ENCODE measurements at regions not wholly inside any gene's neighbourhood (a gene's known extent, or its start where the extent isn't known, plus 50 kb on each side); places are given as distances from the start of the nearest gene placed in this dataset.
"Not testable (repeated sequence)": the region's sequence is repeated elsewhere in the genome, so short reads cannot be mapped to it uniquely, and the experiment has no call there.

DNA sequence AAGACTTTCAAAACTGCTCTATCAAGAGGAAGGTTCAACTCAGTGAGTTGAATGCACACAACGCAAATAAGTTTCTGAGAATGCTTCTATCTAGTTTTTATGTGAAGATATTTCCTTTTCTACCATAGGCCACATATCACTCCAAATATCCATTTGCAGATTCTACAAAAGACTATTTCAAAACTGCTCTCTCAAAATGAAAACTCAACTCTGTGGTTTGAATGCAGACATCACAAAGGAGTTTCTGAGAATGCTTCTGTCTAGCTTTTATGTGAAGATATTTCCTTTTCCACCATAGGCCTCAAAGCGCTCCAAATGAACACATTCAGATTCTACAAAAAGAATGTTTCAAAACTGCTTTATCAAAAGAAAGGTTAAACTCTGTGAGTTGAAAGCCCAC lies 1093.1 kb upstream of the DEFB115 start:
- not testable (repeated sequence) for DNase-seq

DNA sequence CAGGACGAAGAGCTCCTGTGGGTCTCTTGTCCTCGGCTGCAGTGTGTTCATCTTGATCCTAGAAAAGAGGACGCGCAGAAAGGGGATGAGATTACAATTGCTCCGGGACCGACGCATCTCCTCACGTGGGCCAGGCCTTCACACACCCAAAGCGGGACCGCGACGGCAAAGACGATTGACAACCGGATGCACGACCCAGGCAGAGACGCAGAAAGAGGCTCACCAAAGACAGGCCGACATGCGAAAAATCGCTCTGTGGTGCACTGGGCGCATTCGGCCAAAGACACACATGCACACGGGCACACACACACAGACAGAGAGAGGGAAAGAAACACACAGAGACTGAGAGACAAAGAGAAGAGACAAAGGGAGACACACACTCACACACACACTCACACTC lies 1089.9 kb upstream of the DEFB115 start:
- no peak for DNase-seq

GRCh38 chr20:30168025-30168799 lies 1089.3 kb upstream of the DEFB115 start:
- DNase-seq: peak in 1 of 4 experiments; percentile 8

GRCh38 chr20:30168800-30169138 lies 1088.7 kb upstream of the DEFB115 start:
- DNase-seq: no peak

GRCh38 chr20:30175681-30176080 lies 1081.8 kb upstream of the DEFB115 start:
- DNase-seq: no peak

GRCh38 chr20:30183124-30183523 lies 1074.3 kb upstream of the DEFB115 start:
- DNase-seq: not testable (repeated sequence)

DNA sequence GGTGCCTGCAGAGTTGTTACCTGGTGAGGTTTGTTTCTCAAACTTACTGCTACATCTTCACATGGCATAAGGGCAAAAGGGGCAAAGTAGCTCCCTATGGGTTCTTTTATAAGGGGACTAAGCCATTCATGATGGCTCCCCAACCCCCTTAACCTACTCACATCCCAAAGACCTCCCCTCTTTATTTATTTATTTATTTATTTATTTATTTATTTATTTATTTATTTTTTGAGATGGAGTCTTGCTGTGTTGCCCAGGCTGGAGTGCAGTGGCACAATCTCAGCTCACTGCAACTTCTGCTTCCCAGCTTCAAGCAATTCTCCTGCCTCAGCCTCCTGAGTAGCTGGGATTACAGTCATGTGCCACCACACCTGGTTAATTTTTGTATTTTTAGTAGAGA lies 1065.7 kb upstream of the DEFB115 start:
- not testable (repeated sequence) for DNase-seq

- not testable (repeated sequence) for DNase-seq
Observed at GRCh38 chr20:30234477-30234876, 1023.0 kb upstream of the DEFB115 start.

- DNase-seq: not testable (repeated sequence)
Observed at GRCh38 chr20:30275073-30275472, 982.4 kb upstream of the DEFB115 start.

DNA sequence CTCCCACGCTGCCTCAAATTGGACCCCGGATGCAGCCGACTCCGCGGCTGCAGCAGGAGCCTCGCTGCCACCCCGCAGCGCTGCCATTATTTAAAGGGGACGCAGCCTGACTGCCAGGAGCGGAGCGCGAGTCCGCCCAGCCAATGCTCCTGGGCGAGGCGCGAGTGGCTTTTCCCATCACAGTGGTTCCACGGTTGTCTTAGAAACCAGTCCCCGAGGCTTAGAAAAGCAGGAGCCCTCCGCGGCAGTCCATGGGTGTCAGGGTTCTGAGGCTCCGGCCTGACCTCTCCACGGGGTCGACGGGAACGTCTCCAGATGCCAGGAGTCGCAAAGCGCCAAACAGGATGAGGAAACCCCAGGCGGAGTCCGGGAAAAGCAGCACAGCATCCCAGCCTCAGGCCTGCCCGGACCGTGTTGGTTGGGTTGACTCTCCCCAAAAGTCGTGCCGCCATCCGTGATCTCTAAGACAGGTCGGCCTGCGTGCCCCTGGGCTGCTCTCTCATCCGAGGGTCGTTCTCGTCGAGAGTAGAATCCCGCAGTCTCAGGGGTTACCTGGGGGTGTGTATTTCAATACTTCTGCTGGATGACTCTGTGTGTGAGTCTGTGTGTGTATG lies 975.8 kb upstream of the DEFB115 start:
- no peak for DNase-seq

DNA sequence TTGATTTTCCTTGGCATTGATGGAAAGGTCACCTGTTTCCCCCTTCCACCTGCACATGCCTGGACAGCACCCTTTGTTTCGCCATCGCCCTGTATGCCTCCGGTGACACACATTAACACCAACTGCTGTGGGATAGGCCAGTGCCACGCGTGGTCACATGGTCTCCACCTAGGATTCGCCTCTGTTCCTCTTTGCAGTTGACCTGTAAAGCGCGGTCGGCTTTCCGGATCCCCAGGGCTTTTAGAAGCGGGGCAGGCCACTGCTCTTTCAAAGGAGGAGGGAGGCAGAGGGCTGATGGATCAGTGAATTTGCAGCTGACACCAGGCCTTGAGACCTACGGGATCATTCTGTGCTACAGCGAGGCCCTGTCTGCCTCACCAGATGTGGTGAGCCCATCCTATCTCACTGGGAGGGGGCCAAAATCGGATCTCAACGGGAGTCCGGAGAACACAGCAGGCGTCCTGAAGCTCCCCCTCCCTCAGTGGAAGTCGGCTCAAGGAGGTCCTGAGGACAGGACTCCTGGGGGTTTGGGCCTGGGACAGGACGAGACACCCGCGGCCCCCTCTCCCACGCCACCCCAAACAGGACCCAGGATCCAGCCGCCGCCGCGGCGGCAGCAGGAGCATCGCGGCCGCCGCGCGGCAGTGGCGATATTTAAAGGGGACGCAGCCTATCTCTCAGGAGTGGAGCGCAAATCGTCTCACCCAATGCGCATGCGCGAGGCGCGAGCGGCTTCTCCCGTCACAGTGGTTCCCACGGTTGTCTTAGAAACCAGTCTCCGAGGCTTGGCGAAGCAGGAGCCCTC lies 973.8 kb upstream of the DEFB115 start:
- peak; percentile 59 to 74 (median 69) for DNase-seq

DNA sequence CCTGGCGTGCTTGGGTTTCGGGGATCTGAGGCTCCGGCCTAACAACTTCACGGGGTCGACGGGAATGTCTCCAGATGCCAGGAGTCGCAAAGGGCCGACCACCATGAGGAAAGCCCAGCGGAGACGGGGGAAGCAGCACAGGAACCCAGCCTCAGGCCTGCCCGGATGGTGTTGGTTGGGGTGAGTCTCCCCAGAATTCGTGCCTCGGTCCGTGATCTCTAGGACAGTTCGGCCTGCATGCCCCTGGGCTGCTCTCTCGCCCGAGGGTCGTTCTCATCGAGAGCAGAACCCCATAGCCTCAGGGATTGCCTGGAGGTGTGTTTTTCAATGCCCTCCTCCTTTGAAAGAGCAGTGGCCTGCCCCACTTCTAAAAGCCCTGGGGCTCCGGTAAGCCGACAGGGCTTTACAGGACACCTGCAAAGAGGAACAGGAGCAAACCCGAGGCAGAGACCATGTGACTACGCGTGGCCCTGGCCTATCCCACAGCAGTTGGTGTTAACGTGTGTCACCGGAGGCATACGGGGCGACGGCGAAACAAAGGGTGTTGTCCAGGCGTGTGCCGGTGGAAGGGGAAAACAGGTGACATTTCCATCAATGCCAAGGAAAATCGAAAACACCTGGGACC lies 973.1 kb upstream of the DEFB115 start:
- no peak for DNase-seq

DNA sequence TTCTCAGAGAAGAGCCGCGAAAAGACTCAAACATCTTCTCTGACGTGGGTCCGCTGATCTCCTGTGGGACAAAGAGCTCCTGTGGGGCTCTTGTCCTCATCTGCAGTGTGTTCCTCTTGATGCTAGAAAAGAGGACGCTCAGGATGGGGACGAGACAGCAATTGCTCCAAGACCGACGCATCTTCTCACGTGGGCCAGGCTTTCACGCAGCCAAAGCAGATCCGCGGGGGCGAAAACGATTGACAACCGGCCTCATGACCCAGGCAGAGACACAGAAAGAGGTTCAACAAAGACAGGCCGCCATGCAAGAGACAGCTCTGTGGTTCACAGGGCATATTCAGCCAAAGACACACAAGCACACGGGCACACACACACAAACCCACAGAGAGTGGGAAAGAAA lies 971.8 kb upstream of the DEFB115 start:
- no peak for DNase-seq

DNA sequence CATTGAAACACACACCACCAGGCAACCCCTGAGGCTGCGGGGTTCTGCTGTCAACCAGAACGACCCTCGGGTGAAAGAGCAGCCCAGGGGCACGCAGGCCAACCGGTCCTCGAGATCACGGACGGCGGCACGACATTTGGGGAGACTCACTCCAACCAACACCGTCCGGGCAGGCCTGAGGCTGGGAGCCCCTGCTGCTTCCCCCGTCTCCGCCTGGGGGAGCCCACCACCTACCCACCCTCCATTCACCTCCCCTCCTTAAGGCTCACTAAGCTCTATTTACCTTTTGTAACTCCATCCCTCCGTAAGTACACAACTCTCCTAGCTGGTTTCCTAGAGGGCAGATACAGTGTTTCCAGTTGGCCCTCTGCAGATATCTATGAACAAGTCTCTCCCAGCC lies 971.3 kb upstream of the DEFB115 start:
- DNase-seq: no peak

- not testable (repeated sequence) for DNase-seq
Observed at GRCh38 chr20:30287459-30287858, 970.0 kb upstream of the DEFB115 start.

- no peak for DNase-seq
Observed at GRCh38 chr20:30288346-30288745, 969.1 kb upstream of the DEFB115 start.

GRCh38 chr20:30289049-30289448 lies 968.4 kb upstream of the DEFB115 start:
- not testable (repeated sequence) for DNase-seq

- DNase-seq: not testable (repeated sequence)
Observed at GRCh38 chr20:30289711-30290141, 967.7 kb upstream of the DEFB115 start.

- DNase-seq: not testable (repeated sequence)
Observed at GRCh38 chr20:30290361-30291063, 967.0 kb upstream of the DEFB115 start.

DNA sequence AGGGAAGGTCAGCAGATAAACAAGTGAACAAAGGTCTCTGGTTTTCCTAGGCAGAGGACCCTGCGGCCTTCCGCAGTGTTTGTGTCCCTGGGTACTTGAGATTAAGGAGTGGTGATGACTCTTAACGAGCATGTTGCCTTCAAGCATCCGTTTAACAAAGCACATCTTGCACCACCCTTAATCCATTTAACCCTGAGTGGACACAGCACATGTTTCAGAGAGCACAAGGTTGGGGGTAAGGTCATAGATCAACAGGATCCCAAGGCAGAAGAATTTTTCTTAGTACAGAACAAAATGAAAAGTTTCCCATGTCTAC lies 966.4 kb upstream of the DEFB115 start:
- not testable (repeated sequence) for DNase-seq

DNA sequence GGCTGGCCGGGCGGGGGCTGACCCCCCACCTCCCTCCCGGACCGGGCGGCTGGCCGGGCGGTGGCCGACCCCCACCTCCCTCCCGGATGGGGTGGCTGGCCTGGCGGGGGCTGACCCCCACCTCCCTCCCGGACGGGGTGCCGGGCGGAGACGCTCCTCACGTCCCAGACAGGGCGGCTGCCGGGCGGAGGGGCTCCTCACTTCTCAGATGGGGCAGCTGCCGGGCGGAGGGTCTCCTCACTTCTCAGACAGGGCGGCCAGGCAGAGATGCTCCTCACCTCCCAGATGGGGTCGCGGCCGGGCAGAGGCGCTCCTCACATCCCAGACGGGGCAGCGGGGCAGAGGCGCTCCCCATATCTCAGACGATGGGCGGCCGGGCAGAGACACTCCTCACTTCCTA lies 965.8 kb upstream of the DEFB115 start:
- DNase-seq: not testable (repeated sequence)

GRCh38 chr20:30295396-30295795 lies 962.1 kb upstream of the DEFB115 start:
- not testable (repeated sequence) for DNase-seq

DNA sequence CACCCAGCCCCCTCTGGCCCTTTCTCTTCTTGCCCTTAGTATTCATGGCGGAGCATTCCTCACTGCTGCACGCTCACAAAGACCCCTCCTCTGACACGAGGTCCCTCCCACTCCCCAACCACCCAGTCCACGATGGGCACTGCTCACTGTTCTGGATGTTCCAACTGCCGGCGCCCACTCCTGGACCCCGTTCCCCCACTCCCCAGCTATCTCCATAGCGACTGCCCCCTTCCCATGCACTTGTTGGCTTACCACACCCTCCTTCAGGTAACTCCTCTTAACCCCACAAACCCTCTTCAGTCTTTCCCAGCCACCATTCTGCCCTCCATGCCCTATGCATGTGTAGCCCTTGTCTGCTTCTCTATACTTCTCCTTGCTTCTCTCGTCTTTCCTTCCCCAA lies 961.5 kb upstream of the DEFB115 start:
- DNase-seq: not testable (repeated sequence)

Measured in activated CD4-positive, CD25-positive, alpha-beta regulatory T cell (primary cell).